Hematopoietic multipotent progenitor cell treated with erythropoietin and hydrocortisone succinate and interleukin-3 and kit ligand, for 15 days (in vitro differentiated cells): ENCODE measurements at regions not wholly inside any gene's neighbourhood (a gene's known extent, or its start where the extent isn't known, plus 50 kb on each side); places are given as distances from the start of the nearest gene placed in this dataset.

Source experiments
- DNase-seq: peaks from one replicate; pipeline ENCODE4 v3.0.0-alpha.2; 2015; ENCODE audit warnings: low spot score

GRCh38 chr10:6774406-6774805, 194.3 kb upstream of the PRKCQ start:
- no peak for DNase-seq

GRCh38 chr10:6771331-6771730, 191.3 kb upstream of the PRKCQ start:
- DNase-seq: no peak

- no peak for DNase-seq
Observed at GRCh38 chr10:6770846-6771245, 190.8 kb upstream of the PRKCQ start.

- no peak for DNase-seq
Observed at GRCh38 chr10:6769704-6770417, 189.8 kb upstream of the PRKCQ start.

- no peak for DNase-seq
Observed at GRCh38 chr10:6766131-6766801, 186.2 kb upstream of the PRKCQ start.

GRCh38 chr10:6763423-6763822, 183.3 kb upstream of the PRKCQ start:
- no peak for DNase-seq

- DNase-seq: no peak
Observed at GRCh38 chr10:6763001-6763400, 182.9 kb upstream of the PRKCQ start.

- DNase-seq: no peak
Observed at GRCh38 chr10:6759961-6760360, 179.9 kb upstream of the PRKCQ start.

- DNase-seq: no peak
Observed at GRCh38 chr10:6757158-6757557, 177.1 kb upstream of the PRKCQ start.

- DNase-seq: no peak
Observed at GRCh38 chr10:6756716-6757115, 176.6 kb upstream of the PRKCQ start.

GRCh38 chr10:6755781-6756460, 175.8 kb upstream of the PRKCQ start:
- no peak for DNase-seq

GRCh38 chr10:6753644-6754043, 173.6 kb upstream of the PRKCQ start:
- DNase-seq: no peak

- DNase-seq: no peak
Observed at GRCh38 chr10:6751363-6751762, 171.3 kb upstream of the PRKCQ start.

GRCh38 chr10:6748981-6749635, 169.0 kb upstream of the PRKCQ start:
- no peak for DNase-seq

- no peak for DNase-seq
Observed at GRCh38 chr10:6748029-6748428, 168.0 kb upstream of the PRKCQ start.

- no peak for DNase-seq
Observed at GRCh38 chr10:6746782-6747181, 166.7 kb upstream of the PRKCQ start.

GRCh38 chr10:6743291-6743849, 163.3 kb upstream of the PRKCQ start:
- DNase-seq: no peak

- DNase-seq: no peak
Observed at GRCh38 chr10:6741541-6741941, 161.5 kb upstream of the PRKCQ start.

- DNase-seq: no peak
Observed at GRCh38 chr10:6739530-6740174, 159.6 kb upstream of the PRKCQ start.

GRCh38 chr10:6738112-6738768, 158.2 kb upstream of the PRKCQ start:
- no peak for DNase-seq

- no peak for DNase-seq
Observed at GRCh38 chr10:6737758-6738111, 157.7 kb upstream of the PRKCQ start.
